ENCODE measurements at regions not wholly inside any gene's neighbourhood (a gene's known extent, or its start where the extent isn't known, plus 50 kb on each side); places are given as distances from the start of the nearest gene placed in this dataset.
A peak's percentile ranks its signal among the peaks of the same experiment; 100 is the strongest.

- Histone ChIP-seq H3K4me3 (no peak overlapping the region), H3K27ac (no peak overlapping the region), H3K9me3 (ENCODE audit: low read depth, low read length) (no peaks in the 10 kb centered on the region), H3K36me3 (ENCODE audit: insufficient read depth, low read length) (no peaks in the 10 kb centered on the region), H3K9ac (ENCODE audit: insufficient read length) (no peak overlapping the region)
- TF ChIP-seq POLR2AphosphoS5 (IDR thresholded peaks at IDR 0.05; ENCODE audit: borderline replicate concordance, low read depth, low read length) (no peak), FOXP2 (optimal IDR thresholded peaks at IDR 0.05; ENCODE audit: control extremely low read depth, extremely low read length, insufficient read depth) (no peak), EZH2 (IDR thresholded peaks at IDR 0.05) (no peak)
- DNase-seq (ENCODE audit: low read depth, low spot score), result no peak
Observed at GRCh38 chr2:4139731-4140130, 436.4 kb downstream of the DCDC2C start.

- Histone ChIP-seq H3K9ac (ENCODE audit: insufficient read length) (peak overlapping the region; percentile 17), H3K9me3 (ENCODE audit: low read depth, low read length) (no peaks in the 10 kb centered on the region), H3K4me3 (0 out of 2 replicates have a peak overlapping the region, but pooled peaks have one; percentile 15), H3K27ac (no peak overlapping the region), H3K36me3 (ENCODE audit: insufficient read depth, low read length) (no peaks in the 10 kb centered on the region)
- TF ChIP-seq FOXP2 (optimal IDR thresholded peaks at IDR 0.05; ENCODE audit: control extremely low read depth, extremely low read length, insufficient read depth), result no peak
- TF ChIP-seq EZH2 (IDR thresholded peaks at IDR 0.05), result no peak
- no peak for TF ChIP-seq POLR2AphosphoS5 (IDR thresholded peaks at IDR 0.05; ENCODE audit: borderline replicate concordance, low read depth, low read length)
- no peak for DNase-seq (ENCODE audit: low read depth, low spot score)
Observed at GRCh38 chr2:4140281-4140970, 437.1 kb downstream of the DCDC2C start.

- TF ChIP-seq POLR2AphosphoS5 (IDR thresholded peaks at IDR 0.05; ENCODE audit: borderline replicate concordance, low read depth, low read length), result no peak
- no peak for TF ChIP-seq EZH2 (IDR thresholded peaks at IDR 0.05)
- TF ChIP-seq FOXP2 (optimal IDR thresholded peaks at IDR 0.05; ENCODE audit: control extremely low read depth, extremely low read length, insufficient read depth), result no peak
- Histone ChIP-seq H3K27ac (no peak overlapping the region), H3K4me3 (no peak overlapping the region), H3K9me3 (ENCODE audit: low read depth, low read length) (0 out of 2 replicates have a peak, but pooled peaks cover 5% of the 10 kb centered on the region), H3K9ac (ENCODE audit: insufficient read length) (no peak overlapping the region), H3K36me3 (ENCODE audit: insufficient read depth, low read length) (no peaks in the 10 kb centered on the region)
- DNase-seq (ENCODE audit: low read depth, low spot score), result no peak
Observed at GRCh38 chr2:4144731-4145130, 441.4 kb downstream of the DCDC2C start.

- H3K4me3 ChIP-seq, result peak overlapping the region; percentile 42
- peak overlapping the region; percentile 99 for H3K27ac ChIP-seq
- DNase-seq (ENCODE audit: low read depth, low spot score), result peak; percentile 32
- H3K36me3 ChIP-seq (ENCODE audit: insufficient read depth, low read length), result no peaks in the 10 kb centered on the region
- TF ChIP-seq FOXP2 (optimal IDR thresholded peaks at IDR 0.05; ENCODE audit: control extremely low read depth, extremely low read length, insufficient read depth) (no peak), EZH2 (IDR thresholded peaks at IDR 0.05) (no peak), POLR2AphosphoS5 (IDR thresholded peaks at IDR 0.05; ENCODE audit: borderline replicate concordance, low read depth, low read length) (no peak; the same call in 1 of the 2 replicates)
- H3K9ac ChIP-seq (ENCODE audit: insufficient read length), result peak overlapping the region; percentile 61
- H3K9me3 ChIP-seq (ENCODE audit: low read depth, low read length), result peaks cover 10% of the 10 kb centered on the region; the same call in 1 of the 2 replicates
Observed at GRCh38 chr2:4151521-4151920, 448.1 kb downstream of the DCDC2C start.

- TF ChIP-seq FOXP2 (optimal IDR thresholded peaks at IDR 0.05; ENCODE audit: control extremely low read depth, extremely low read length, insufficient read depth) (no peak), EZH2 (IDR thresholded peaks at IDR 0.05) (no peak), POLR2AphosphoS5 (IDR thresholded peaks at IDR 0.05; ENCODE audit: borderline replicate concordance, low read depth, low read length) (peak; percentile 45; the same call in 1 of the 2 replicates)
- no peaks in the 10 kb centered on the region for H3K36me3 ChIP-seq (ENCODE audit: insufficient read depth, low read length)
- H3K4me3 ChIP-seq, result no peak overlapping the region
- peak overlapping the region; percentile 99 for H3K27ac ChIP-seq
- no peak overlapping the region for H3K9ac ChIP-seq (ENCODE audit: insufficient read length)
- H3K9me3 ChIP-seq (ENCODE audit: low read depth, low read length), result peaks cover 10% of the 10 kb centered on the region; the same call in 1 of the 2 replicates
- DNase-seq (ENCODE audit: low read depth, low spot score), result peak; percentile 88
Observed at GRCh38 chr2:4152051-4152450, 448.7 kb downstream of the DCDC2C start.

- H3K9ac ChIP-seq (ENCODE audit: insufficient read length), result no peak overlapping the region
- H3K36me3 ChIP-seq (ENCODE audit: insufficient read depth, low read length), result no peaks in the 10 kb centered on the region
- TF ChIP-seq EZH2 (IDR thresholded peaks at IDR 0.05) (no peak), FOXP2 (optimal IDR thresholded peaks at IDR 0.05; ENCODE audit: control extremely low read depth, extremely low read length, insufficient read depth) (no peak), POLR2AphosphoS5 (IDR thresholded peaks at IDR 0.05; ENCODE audit: borderline replicate concordance, low read depth, low read length) (no peak)
- DNase-seq (ENCODE audit: low read depth, low spot score), result no peak
- 0 out of 2 replicates have a peak, but pooled peaks cover 3% of the 10 kb centered on the region for H3K9me3 ChIP-seq (ENCODE audit: low read depth, low read length)
- no peak overlapping the region for H3K4me3 ChIP-seq
- no peak overlapping the region for H3K27ac ChIP-seq
Observed at GRCh38 chr2:4168834-4169233, 465.5 kb downstream of the DCDC2C start.

GRCh38 chr2:4174796-4175195 lies 471.4 kb downstream of the DCDC2C start:
- Histone ChIP-seq H3K9ac (ENCODE audit: insufficient read length) (no peak overlapping the region), H3K9me3 (ENCODE audit: low read depth, low read length) (peaks cover 16% of the 10 kb centered on the region), H3K36me3 (ENCODE audit: insufficient read depth, low read length) (no peaks in the 10 kb centered on the region), H3K27ac (no peak overlapping the region), H3K4me3 (no peak overlapping the region)
- TF ChIP-seq POLR2AphosphoS5 (IDR thresholded peaks at IDR 0.05; ENCODE audit: borderline replicate concordance, low read depth, low read length), result no peak
- no peak for TF ChIP-seq FOXP2 (optimal IDR thresholded peaks at IDR 0.05; ENCODE audit: control extremely low read depth, extremely low read length, insufficient read depth)
- TF ChIP-seq EZH2 (IDR thresholded peaks at IDR 0.05), result no peak
- DNase-seq (ENCODE audit: low read depth, low spot score), result no peak

- no peak for DNase-seq (ENCODE audit: low read depth, low spot score)
- Histone ChIP-seq H3K36me3 (ENCODE audit: insufficient read depth, low read length) (no peaks in the 10 kb centered on the region), H3K27ac (no peak overlapping the region), H3K4me3 (no peak overlapping the region), H3K9me3 (ENCODE audit: low read depth, low read length) (peaks cover 16% of the 10 kb centered on the region), H3K9ac (ENCODE audit: insufficient read length) (no peak overlapping the region)
- no peak for TF ChIP-seq FOXP2 (optimal IDR thresholded peaks at IDR 0.05; ENCODE audit: control extremely low read depth, extremely low read length, insufficient read depth)
- no peak for TF ChIP-seq EZH2 (IDR thresholded peaks at IDR 0.05)
- TF ChIP-seq POLR2AphosphoS5 (IDR thresholded peaks at IDR 0.05; ENCODE audit: borderline replicate concordance, low read depth, low read length), result no peak
Observed at GRCh38 chr2:4175343-4175742, 472.0 kb downstream of the DCDC2C start.
